Activated CD4-positive, alpha-beta T cell treated with anti-CD3 and anti-CD28 coated beads, Interleukin-2, amount 10 ng/mL, durations not matched to agents 7 days and 5 days (primary cell): ENCODE measurements at regions not wholly inside any gene's neighbourhood (a gene's known extent, or its start where the extent isn't known, plus 50 kb on each side); places are given as distances from the start of the nearest gene placed in this dataset.

Experiments used
- CTCF ChIA-PET: fragments of 350-600 bp; sonication (Branson Sonifier 250); formaldehyde crosslinking; loops from one replicate; lab custom pipeline; 2021; ENCODE audit warnings: antibody characterized with exemption; lab: Charles Lee
- POLR2A ChIA-PET: fragments of 350-600 bp; sonication (Branson Sonifier 250); formaldehyde crosslinking; loops from one replicate; lab custom pipeline; 2021; ENCODE audit warnings: antibody characterized with exemption; lab: Charles Lee
- DNase-seq: peaks from one replicate; pipeline ENCODE4 v3.0.0-alpha.2; 2020
- H3K27ac Mint-ChIP-seq: one replicate; pipeline ENCODE4 v1.8.0; 2021; ENCODE audit warnings: mild to moderate bottlenecking, moderate library complexity, mixed read lengths
- H3K27me3 Mint-ChIP-seq: one replicate; pipeline ENCODE4 v1.8.0; 2021; ENCODE audit warnings: mixed read lengths
- H3K36me3 Mint-ChIP-seq: one replicate; pipeline ENCODE4 v1.8.0; 2021; ENCODE audit warnings: low read depth, mixed read lengths
- H3K4me1 Mint-ChIP-seq: one replicate; pipeline ENCODE4 v1.8.0; 2021; ENCODE audit warnings: mixed read lengths
- H3K4me3 Mint-ChIP-seq: one replicate; pipeline ENCODE4 v1.8.0; 2021; ENCODE audit warnings: mild to moderate bottlenecking, moderate library complexity, mixed read lengths
- H3K9me3 Mint-ChIP-seq: one replicate; pipeline ENCODE4 v1.8.0; 2021; ENCODE audit warnings: mixed read lengths

DNA sequence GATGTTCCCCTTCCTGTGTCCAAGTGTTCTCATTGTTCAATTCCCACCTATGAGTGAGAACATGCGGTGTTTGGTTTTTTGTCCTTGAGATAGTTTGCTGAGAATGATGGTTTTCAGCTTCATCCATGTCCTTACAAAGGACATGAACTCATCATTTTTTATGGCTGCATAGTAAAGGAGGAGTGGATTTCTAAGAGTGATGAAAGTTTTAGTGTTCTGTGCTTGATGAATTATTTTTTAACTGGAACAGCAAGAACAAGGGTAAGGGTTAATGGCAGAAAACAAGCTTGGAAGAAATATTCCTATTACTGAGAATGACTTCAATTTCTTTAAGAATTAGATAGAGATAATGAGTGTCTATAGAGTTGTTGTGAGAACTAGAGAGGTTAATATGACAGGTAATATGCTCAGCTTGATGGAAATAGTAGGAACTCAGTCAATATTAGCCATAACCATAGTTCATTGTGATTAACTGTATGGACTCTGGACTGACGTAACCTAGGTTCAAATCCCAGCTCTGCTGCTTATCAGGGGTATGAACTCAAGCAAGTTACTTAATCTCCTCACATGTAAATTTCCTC lies 190.0 kb downstream of the RPS12 start:
- no peak overlapping the region for H3K27ac Mint-ChIP-seq
- ChIA-PET CTCF (no interaction called here), POLR2A (no interaction called here)
- H3K4me3 Mint-ChIP-seq = no peak overlapping the region
- no peaks in the 10 kb centered on the region for H3K9me3 Mint-ChIP-seq
- no peaks in the 10 kb centered on the region for H3K4me1 Mint-ChIP-seq
- H3K27me3 Mint-ChIP-seq = peaks cover 4% of the 10 kb centered on the region
- H3K36me3 Mint-ChIP-seq = no peaks in the 10 kb centered on the region
- DNase-seq = no peak

DNA sequence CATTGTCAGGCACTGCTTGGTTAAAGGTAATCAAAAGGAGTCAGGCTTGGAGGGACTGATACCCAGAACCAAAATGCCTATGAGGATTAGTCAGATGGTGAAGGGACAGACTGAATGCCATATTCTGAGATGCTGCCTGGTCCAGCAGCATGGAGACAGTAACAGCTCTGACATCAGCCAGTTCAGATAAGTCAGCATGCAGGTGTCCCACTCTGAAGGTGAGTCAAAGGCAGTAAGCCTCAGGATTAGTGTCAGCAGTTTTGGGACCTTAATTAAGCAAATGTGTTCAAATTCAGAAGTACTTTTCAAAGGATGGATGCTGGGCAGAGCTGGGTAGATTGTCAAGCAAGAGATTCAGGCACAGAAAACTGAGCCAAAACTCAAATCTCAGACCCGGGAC lies 198.4 kb downstream of the RPS12 start:
- no peaks in the 10 kb centered on the region for H3K4me1 Mint-ChIP-seq
- POLR2A ChIA-PET = no interaction called here
- H3K27ac Mint-ChIP-seq = no peak overlapping the region
- no peak overlapping the region for H3K4me3 Mint-ChIP-seq
- DNase-seq = no peak
- H3K9me3 Mint-ChIP-seq = no peaks in the 10 kb centered on the region
- H3K36me3 Mint-ChIP-seq = no peaks in the 10 kb centered on the region
- CTCF ChIA-PET = no interaction called here
- peaks cover 5% of the 10 kb centered on the region for H3K27me3 Mint-ChIP-seq

DNA sequence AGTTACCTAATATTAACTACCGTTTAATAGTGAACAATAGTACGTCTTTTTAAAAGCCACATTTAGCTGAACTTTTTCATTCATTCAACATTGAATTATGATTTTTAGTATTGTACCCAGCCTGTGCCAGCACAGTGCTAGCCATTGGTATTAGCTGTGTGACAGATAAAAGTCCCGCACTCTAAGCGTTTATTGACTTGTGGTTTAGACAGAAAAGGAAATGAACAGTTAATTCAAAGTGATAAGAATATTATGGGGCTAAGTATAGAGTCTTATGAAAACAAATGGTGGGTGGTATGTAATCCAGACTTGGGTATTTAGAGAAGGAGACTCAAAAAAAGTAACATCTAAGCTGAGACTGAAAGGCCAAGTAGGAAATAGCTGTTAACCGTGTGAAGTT lies 202.3 kb downstream of the RPS12 start:
- ChIA-PET POLR2A (no interaction called here), CTCF (no interaction called here)
- Mint-ChIP-seq H3K27ac (no peak overlapping the region), H3K36me3 (no peaks in the 10 kb centered on the region), H3K4me3 (no peak overlapping the region), H3K9me3 (no peaks in the 10 kb centered on the region), H3K27me3 (peaks cover 9% of the 10 kb centered on the region), H3K4me1 (no peaks in the 10 kb centered on the region)
- no peak for DNase-seq

DNA sequence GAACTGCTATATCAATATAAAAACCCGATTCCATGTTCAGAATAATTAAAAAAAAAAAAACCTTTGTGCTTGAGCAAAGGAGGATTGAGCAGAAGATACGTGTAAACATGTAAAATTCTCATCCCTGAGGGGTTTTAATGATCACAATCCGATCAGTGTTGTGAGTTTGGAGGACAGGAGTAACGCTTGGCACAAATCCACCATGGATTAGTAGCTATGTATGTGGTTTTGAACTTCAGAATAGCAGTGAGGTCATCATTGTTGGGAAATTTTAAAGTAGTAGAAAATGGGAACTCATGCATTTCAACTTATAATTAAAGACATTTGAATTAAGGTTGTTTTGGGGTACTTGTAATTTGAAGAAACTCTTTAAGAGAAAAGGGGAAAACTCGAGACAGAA lies 203.2 kb downstream of the RPS12 start:
- POLR2A ChIA-PET = no interaction called here
- CTCF ChIA-PET = no interaction called here

DNA sequence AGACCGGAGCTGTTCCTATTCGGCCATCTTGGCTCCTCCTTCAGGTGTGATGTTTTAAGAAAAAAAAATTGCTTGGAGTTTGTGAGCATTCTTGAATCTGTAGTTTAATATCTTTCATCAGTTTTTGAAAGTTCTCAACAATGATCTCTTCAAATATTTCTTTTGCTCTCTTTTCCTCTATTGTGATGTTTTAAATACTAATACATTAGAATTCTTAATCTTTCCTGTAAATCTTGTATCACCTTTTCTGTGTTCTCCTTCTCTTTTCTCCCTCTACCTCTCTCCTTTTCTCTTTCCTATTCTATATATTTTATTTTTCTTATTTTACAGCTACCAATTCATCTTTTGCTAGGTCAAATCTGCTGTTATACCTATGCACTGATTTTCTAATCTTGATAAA lies 212.3 kb downstream of the RPS12 start:
- no peak for DNase-seq
- ChIA-PET POLR2A (no interaction called here), CTCF (no interaction called here)
- no peaks in the 10 kb centered on the region for H3K4me1 Mint-ChIP-seq
- no peaks in the 10 kb centered on the region for H3K27me3 Mint-ChIP-seq
- H3K4me3 Mint-ChIP-seq = no peak overlapping the region
- no peaks in the 10 kb centered on the region for H3K9me3 Mint-ChIP-seq
- H3K36me3 Mint-ChIP-seq = no peaks in the 10 kb centered on the region
- H3K27ac Mint-ChIP-seq = no peak overlapping the region

More for the DNA sequence above, 203.2 kb downstream of the RPS12 start:
- no peak for DNase-seq
- no peaks in the 10 kb centered on the region for H3K9me3 Mint-ChIP-seq
- no peak overlapping the region for H3K27ac Mint-ChIP-seq
- peaks cover 7% of the 10 kb centered on the region for H3K27me3 Mint-ChIP-seq
- no peak overlapping the region for H3K4me3 Mint-ChIP-seq
- no peaks in the 10 kb centered on the region for H3K4me1 Mint-ChIP-seq
- no peaks in the 10 kb centered on the region for H3K36me3 Mint-ChIP-seq

DNA sequence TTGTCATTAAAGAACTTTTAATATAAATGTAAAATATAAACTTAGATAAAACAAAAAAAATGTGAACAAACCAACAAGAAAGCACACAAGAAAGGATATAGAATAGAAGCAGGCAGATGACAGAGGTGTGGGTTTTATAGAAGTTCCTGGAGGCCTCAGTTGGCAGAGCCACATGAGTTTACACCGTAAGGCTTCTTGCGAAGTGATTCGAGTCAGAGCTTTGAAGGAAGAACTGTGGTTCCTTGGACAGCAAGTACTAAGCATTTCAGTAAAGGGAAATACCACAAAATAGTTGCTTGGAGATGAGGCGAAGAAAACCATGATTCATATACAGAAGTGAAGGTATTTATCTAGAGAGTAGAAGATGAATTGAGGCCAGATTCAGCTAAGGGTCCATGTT lies 207.9 kb upstream of the EYA4 start:
- no peak overlapping the region for H3K27ac Mint-ChIP-seq
- no peak for DNase-seq
- no peaks in the 10 kb centered on the region for H3K9me3 Mint-ChIP-seq
- peaks cover 3% of the 10 kb centered on the region for H3K4me1 Mint-ChIP-seq
- no peak overlapping the region for H3K4me3 Mint-ChIP-seq
- ChIA-PET CTCF (no interaction called here), POLR2A (no interaction called here)
- H3K36me3 Mint-ChIP-seq = no peaks in the 10 kb centered on the region
- no peaks in the 10 kb centered on the region for H3K27me3 Mint-ChIP-seq

DNA sequence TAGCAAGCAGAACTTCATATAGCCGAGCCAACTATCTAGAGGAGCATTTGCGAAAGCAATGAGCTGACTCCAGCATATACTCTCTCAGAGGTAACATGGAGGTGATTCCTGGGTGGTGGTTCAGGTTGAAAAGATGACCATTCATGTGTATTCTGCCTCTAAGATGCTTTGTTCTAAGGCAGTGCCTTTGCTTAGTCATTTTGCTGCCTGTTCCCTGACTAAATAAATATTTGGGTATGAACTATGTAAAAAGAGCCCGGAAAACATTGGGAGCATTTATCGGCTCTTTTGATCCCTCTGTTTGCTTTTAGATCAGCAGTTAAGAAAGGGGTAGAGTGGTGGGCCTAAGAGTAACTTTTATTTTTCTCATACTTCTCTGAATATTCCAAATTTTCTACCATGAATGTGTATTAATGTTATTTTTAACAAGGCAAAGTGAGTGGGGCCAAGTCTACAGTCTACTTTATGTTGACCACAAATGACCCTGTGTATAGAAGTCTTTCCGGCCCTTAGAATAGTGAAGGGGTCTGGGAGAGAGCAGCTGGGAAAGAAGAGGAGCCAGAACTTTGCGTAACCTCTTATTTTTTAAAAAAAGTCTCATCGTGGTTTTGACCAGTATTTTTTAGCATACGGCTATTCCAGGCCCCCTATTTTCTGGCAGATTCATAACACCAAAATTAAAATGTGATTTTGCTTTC lies 206.5 kb upstream of the EYA4 start:
- Mint-ChIP-seq H3K27ac (no peak overlapping the region), H3K4me1 (peaks cover 3% of the 10 kb centered on the region), H3K27me3 (no peaks in the 10 kb centered on the region), H3K9me3 (no peaks in the 10 kb centered on the region), H3K36me3 (no peaks in the 10 kb centered on the region), H3K4me3 (no peak overlapping the region)
- POLR2A ChIA-PET = no interaction called here
- no peak for DNase-seq
- CTCF ChIA-PET = no interaction called here

DNA sequence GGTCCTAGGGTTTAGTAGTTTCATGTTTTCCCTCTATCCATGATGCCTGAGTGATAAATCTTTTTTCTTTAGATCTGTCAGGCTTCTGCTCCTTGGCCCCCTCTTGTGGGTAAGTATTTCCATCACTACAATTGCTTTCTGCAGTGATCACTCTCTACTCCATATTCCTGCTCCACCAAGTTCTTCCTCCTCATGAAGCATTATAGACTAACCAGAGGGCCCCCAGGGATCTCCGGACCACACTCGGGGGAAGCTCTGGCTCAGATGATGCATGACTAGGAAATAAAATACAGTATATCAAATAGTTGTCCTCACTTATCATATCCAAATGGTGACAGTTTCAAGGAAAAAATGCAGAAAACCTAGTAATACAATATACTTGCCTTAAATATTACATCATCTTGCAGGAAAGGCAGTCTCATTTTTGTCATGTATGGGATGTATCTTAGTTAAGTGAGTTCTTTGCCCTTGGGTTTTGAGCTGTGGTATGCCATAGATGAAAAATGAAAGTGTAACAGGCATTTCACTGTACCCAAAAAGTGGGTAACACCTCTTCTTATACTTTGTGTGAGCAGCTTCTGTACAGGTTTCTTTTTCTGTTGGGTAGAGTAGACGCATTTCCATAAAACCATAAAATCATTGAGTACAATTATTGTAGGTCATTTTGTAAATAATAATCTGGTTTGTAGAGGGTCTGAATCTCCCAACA lies 200.9 kb upstream of the EYA4 start:
- POLR2A ChIA-PET = no interaction called here
- no peak overlapping the region for H3K4me3 Mint-ChIP-seq
- CTCF ChIA-PET = interaction anchor here (0.5 kb wide), 1 partner anchor 179 kb away, joined by 3 read pairs; no protein-coding TSS in a partner anchor
- H3K36me3 Mint-ChIP-seq = no peaks in the 10 kb centered on the region
- DNase-seq = no peak
- H3K9me3 Mint-ChIP-seq = no peaks in the 10 kb centered on the region
- no peak overlapping the region for H3K27ac Mint-ChIP-seq
- no peaks in the 10 kb centered on the region for H3K4me1 Mint-ChIP-seq
- peaks cover 6% of the 10 kb centered on the region for H3K27me3 Mint-ChIP-seq

DNA sequence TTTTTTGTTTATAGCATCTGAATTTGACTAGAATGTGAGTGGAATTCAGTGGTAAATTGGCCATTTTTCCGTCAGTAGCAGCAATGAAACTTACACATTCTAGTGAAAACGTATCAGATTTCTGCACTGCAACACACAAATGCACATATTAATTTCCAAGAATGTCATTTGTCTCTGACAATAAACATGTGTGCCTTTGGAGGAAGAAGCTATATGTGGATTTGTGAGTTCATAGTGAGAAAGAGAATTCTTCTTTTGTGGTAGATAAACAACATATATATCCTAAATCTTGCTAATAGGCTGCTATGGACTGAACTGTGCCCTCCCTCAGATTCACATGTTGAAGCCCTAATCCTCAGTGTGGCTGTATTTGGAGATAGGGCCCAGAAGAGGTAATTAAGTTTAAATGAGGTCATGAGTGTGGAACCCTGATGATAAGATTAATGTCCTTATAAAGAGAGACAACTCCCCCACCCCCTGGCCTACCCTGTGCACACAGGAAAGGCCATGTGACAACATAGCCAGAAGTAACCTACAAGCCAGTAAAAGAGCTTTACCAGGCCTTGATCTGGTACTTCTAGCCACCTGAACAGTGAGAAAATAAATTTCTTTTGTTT lies 200.2 kb upstream of the EYA4 start:
- H3K4me1 Mint-ChIP-seq = no peaks in the 10 kb centered on the region
- ChIA-PET CTCF (no interaction called here), POLR2A (no interaction called here)
- no peaks in the 10 kb centered on the region for H3K36me3 Mint-ChIP-seq
- no peaks in the 10 kb centered on the region for H3K9me3 Mint-ChIP-seq
- peaks cover 6% of the 10 kb centered on the region for H3K27me3 Mint-ChIP-seq
- H3K4me3 Mint-ChIP-seq = no peak overlapping the region
- H3K27ac Mint-ChIP-seq = no peak overlapping the region
- no peak for DNase-seq

DNA sequence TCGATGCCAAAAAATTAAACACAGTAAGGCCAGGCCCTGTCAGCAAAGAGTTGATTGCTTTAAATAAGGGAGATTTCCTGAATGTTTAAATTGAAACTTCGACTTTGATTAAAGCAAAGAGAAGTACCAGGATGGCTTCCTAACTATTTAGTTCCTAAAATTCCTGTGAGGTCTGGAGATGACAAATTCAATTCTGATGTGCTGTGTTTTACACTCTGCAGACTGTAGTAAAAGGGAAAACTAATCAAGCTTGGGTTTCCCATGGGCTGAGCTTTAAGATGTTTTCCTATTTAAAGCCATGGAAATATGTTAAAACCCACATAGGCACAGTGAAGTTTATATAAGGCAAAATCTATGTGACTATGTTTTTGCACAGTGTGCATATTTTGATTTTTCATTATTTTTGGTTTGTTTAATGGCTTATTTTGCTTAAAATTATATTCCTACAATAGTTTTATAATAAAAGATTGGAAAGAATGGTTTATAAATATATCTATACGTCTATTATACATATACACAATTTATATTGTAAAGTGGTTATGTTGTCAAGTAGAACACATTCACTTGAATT lies 198.5 kb upstream of the EYA4 start:
- Mint-ChIP-seq H3K27me3 (peaks cover 6% of the 10 kb centered on the region), H3K9me3 (no peaks in the 10 kb centered on the region), H3K4me3 (no peak overlapping the region), H3K27ac (no peak overlapping the region), H3K36me3 (no peaks in the 10 kb centered on the region), H3K4me1 (no peaks in the 10 kb centered on the region)
- POLR2A ChIA-PET = no interaction called here
- CTCF ChIA-PET = no interaction called here
- no peak for DNase-seq

DNA sequence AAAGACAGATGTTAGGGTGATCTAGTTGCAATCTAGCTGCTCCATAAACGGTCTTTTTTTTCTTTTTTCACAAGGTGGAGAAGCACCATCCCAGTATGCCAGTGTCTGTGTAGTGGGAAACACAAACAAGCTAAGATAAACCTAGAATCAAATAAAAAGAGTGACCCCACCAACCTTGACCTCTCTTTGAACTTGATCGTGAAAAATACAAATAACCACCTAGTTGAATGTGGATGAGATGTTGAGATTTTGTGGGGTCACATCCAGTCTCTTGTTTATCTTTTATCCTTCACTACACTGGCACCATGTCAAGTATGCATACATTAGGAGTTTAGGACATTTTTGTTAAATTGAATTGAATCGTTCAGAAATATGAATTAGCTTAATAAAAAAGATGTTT lies 194.6 kb upstream of the EYA4 start:
- Mint-ChIP-seq H3K4me1 (no peaks in the 10 kb centered on the region), H3K27me3 (peaks cover 6% of the 10 kb centered on the region), H3K36me3 (no peaks in the 10 kb centered on the region), H3K4me3 (no peak overlapping the region), H3K27ac (no peak overlapping the region), H3K9me3 (no peaks in the 10 kb centered on the region)
- ChIA-PET POLR2A (no interaction called here), CTCF (interaction anchor here (0.8 kb wide), 1 partner anchor 10 kb away, joined by 3 read pairs; no protein-coding TSS in a partner anchor)
- no peak for DNase-seq

DNA sequence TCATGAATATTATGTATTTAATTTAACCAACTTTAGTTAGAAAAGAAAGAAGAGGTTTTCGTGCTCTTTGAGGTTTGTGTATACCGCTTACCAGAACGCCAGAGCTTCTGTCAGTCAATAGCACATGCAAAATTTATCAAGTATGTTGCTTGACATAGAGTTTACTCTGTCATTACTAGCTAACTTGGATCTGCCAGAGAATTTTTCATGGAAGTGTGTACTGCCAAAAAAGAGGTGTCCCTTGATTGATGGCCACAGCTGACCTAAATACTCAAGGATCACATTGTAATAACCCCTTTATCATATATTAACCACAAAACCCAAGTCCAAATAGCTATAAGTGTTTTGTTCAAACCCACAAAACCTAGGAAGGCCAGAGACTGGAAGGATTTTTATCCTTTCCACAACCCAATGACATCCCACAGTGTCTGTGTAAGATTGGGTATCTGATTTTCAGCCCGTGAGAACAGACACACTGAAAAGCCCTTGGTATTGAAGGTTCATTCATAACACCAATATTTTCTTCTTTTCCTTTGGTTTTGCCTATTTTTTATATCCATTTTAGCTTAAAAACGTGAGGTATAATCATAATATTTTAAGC lies 194.0 kb upstream of the EYA4 start:
- H3K4me3 Mint-ChIP-seq = no peak overlapping the region
- H3K36me3 Mint-ChIP-seq = no peaks in the 10 kb centered on the region
- peaks cover 1% of the 10 kb centered on the region for H3K27me3 Mint-ChIP-seq
- ChIA-PET POLR2A (no interaction called here), CTCF (no interaction called here)
- no peaks in the 10 kb centered on the region for H3K9me3 Mint-ChIP-seq
- DNase-seq = no peak
- H3K27ac Mint-ChIP-seq = no peak overlapping the region
- H3K4me1 Mint-ChIP-seq = no peaks in the 10 kb centered on the region

DNA sequence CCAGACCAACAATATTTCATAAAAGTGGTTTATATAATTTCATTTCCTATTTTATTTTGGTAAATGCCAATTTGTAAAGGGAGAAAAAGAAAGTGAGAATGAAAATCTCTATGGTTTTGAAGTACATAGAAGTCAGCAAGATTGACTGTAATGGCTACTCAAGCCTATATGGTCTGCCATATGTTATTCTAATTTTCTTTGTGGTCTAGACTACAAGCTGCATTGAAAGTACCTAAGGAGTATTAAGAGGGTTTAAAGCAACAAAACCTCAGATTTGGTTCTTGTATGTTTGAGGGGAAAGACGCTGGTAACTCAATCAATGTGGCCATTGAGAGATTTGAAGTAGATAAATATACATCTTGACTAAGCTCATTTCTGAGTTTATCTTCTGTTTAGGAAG lies 193.5 kb upstream of the EYA4 start:
- no peak for DNase-seq
- POLR2A ChIA-PET = no interaction called here
- no peaks in the 10 kb centered on the region for H3K36me3 Mint-ChIP-seq

More for the DNA sequence above, 193.5 kb upstream of the EYA4 start:
- H3K27me3 Mint-ChIP-seq = no peaks in the 10 kb centered on the region
- H3K27ac Mint-ChIP-seq = no peak overlapping the region
- H3K9me3 Mint-ChIP-seq = no peaks in the 10 kb centered on the region
- H3K4me1 Mint-ChIP-seq = no peaks in the 10 kb centered on the region
- H3K4me3 Mint-ChIP-seq = no peak overlapping the region
- CTCF ChIA-PET = no interaction called here
